CD8-positive, alpha-beta memory T cell (primary cell): ENCODE measurements at regions not wholly inside any gene's neighbourhood (a gene's known extent, or its start where the extent isn't known, plus 50 kb on each side); places are given as distances from the start of the nearest gene placed in this dataset.

ENCODE experiments used
- CTCF ChIA-PET: fragments of 350-600 bp; sonication (Branson Sonifier 250); formaldehyde crosslinking; loops from one replicate; lab custom pipeline; 2021; ENCODE audit warnings: antibody characterized with exemption; lab: Charles Lee
- POLR2A ChIA-PET: fragments of 350-600 bp; sonication (Branson Sonifier 250); formaldehyde crosslinking; loops from one replicate; lab custom pipeline; 2021; ENCODE audit warnings: antibody characterized with exemption; lab: Charles Lee
- DNase-seq, 5 donors: peaks; one replicate each; pipeline versions ENCODE4 v3.0.0 to v3.0.0-alpha.2; 2020 to 2022; ENCODE audit warnings: mixed read lengths in 1 of 5
- H3K27ac ChIP-seq: one replicate; pipeline ENCODE4 v1.7.0; 2013; ENCODE audit warnings: low read depth, mild to moderate bottlenecking, low read length, moderate library complexity
- H3K27me3 ChIP-seq: 2 replicates; pipeline ENCODE4 v1.7.0; 2013; ENCODE audit warnings: low read length, mild to moderate bottlenecking; ENCODE audit not compliant: insufficient read depth, poor library complexity, severe bottlenecking
- H3K36me3 ChIP-seq: 2 replicates; pipeline ENCODE4 v1.7.0; 2013; ENCODE audit warnings: mild to moderate bottlenecking, low read length, moderate library complexity; ENCODE audit not compliant: insufficient read depth
- H3K4me1 ChIP-seq: 2 replicates; pipeline ENCODE4 v1.7.0; 2013; ENCODE audit warnings: mild to moderate bottlenecking, low read length, moderate library complexity; ENCODE audit not compliant: insufficient read depth
- H3K4me3 ChIP-seq: 2 replicates; pipeline ENCODE4 v1.7.0; 2013; ENCODE audit warnings: mild to moderate bottlenecking, low read length
- H3K9me3 ChIP-seq: 2 replicates; pipeline ENCODE4 v1.7.0; 2013; ENCODE audit warnings: mild to moderate bottlenecking, low read length
- H3K27ac Mint-ChIP-seq, 8 donors: one replicate each; pipeline ENCODE4 v1.8.0; 2020 to 2021; ENCODE audit warnings: mixed read lengths in 8 of 8, mild to moderate bottlenecking in 6 of 8, inconsistent platforms in 3 of 8, moderate library complexity in 3 of 8
- H3K27me3 Mint-ChIP-seq, 2 donors: one replicate each; pipeline ENCODE4 v1.8.0; 2020 to 2021; ENCODE audit warnings: mixed read lengths in 2 of 2, mild to moderate bottlenecking in 1 of 2, moderate library complexity in 1 of 2
- H3K36me3 Mint-ChIP-seq, 3 donors: one replicate each; pipeline ENCODE4 v1.8.0; 2020 to 2021; ENCODE audit warnings: mixed read lengths in 3 of 3, inconsistent platforms in 1 of 3, mild to moderate bottlenecking in 1 of 3
- H3K4me1 Mint-ChIP-seq, 3 donors: one replicate each; pipeline ENCODE4 v1.8.0; 2020 to 2021; ENCODE audit warnings: mixed read lengths in 3 of 3, inconsistent platforms in 1 of 3, mild to moderate bottlenecking in 1 of 3
- H3K4me3 Mint-ChIP-seq, 7 donors: one replicate each; pipeline ENCODE4 v1.8.0; 2020 to 2021; ENCODE audit warnings: mixed read lengths in 7 of 7, mild to moderate bottlenecking in 6 of 7, moderate library complexity in 4 of 7, inconsistent platforms in 2 of 7
- H3K9me3 Mint-ChIP-seq, 5 donors: one replicate each; pipeline ENCODE4 v1.8.0; 2020 to 2022; ENCODE audit warnings: mixed read lengths in 5 of 5, mild to moderate bottlenecking in 3 of 5, moderate library complexity in 2 of 5, inconsistent platforms in 1 of 5

- H3K4me1 ChIP-seq: no peaks in the 10 kb centered on the region
- H3K9me3 ChIP-seq: no peaks in the 10 kb centered on the region
- H3K27ac ChIP-seq: no peak overlapping the region
- no peaks in the 10 kb centered on the region for H3K36me3 Mint-ChIP-seq
- peaks cover 14 to 24% (median 15%) of the 10 kb centered on the region in 3 donors for H3K4me1 Mint-ChIP-seq
- H3K9me3 Mint-ChIP-seq: no peaks in the 10 kb centered on the region
- CTCF ChIA-PET: no interaction called here
- H3K4me3 ChIP-seq: no peak overlapping the region
- H3K27me3 Mint-ChIP-seq: peaks cover 0 to 4% of the 10 kb centered on the region in 2 donors
- POLR2A ChIA-PET: no interaction called here
- H3K27ac Mint-ChIP-seq: peak overlapping the region in 1 of 8 donors; percentile 12
- H3K36me3 ChIP-seq: no peaks in the 10 kb centered on the region
- no peak for DNase-seq
- no peaks in the 10 kb centered on the region for H3K27me3 ChIP-seq
- no peak overlapping the region for H3K4me3 Mint-ChIP-seq
Observed at GRCh38 chr6:118735320-118735719, 83.9 kb upstream of the CEP85L start.

- Mint-ChIP-seq H3K27ac (peak overlapping the region; percentile 23 to 83 (median 46)), H3K4me1 (peaks cover 35 to 48% (median 35%) of the 10 kb centered on the region in 3 donors), H3K27me3 (no peaks in the 10 kb centered on the region), H3K9me3 (no peaks in the 10 kb centered on the region), H3K36me3 (no peaks in the 10 kb centered on the region), H3K4me3 (peak overlapping the region in 3 of 7 donors; percentile 26 to 61 (median 32))
- POLR2A ChIA-PET: interaction anchor here (0.6 to 0.7 kb wide), 2 partner anchors 16 to 50 kb away, joined by 3 to 5 read pairs; no protein-coding TSS in a partner anchor
- no peaks in the 10 kb centered on the region for H3K36me3 ChIP-seq
- no peaks in the 10 kb centered on the region for H3K9me3 ChIP-seq
- H3K4me3 ChIP-seq: no peak overlapping the region
- peaks cover 26% of the 10 kb centered on the region for H3K4me1 ChIP-seq
- no peaks in the 10 kb centered on the region for H3K27me3 ChIP-seq
- H3K27ac ChIP-seq: no peak overlapping the region
- peak; percentile 17 to 80 (median 36) for DNase-seq
- CTCF ChIA-PET: interaction anchor here (0.8 to 2.3 kb wide), 15 partner anchors 17 to 170 kb away, joined by 3 to 8 read pairs (median 4); partner anchors contain the start of gene CEP85L
Observed at GRCh38 chr6:118725944-118726343, 74.6 kb upstream of the CEP85L start.

- CTCF ChIA-PET: interaction anchor here (1.3 kb wide), 1 partner anchor 11 kb away, joined by 4 read pairs; no protein-coding TSS in a partner anchor
- DNase-seq: no peak
- H3K4me3 Mint-ChIP-seq: peak overlapping the region in 3 of 7 donors; percentile 2 to 62 (median 12)
- H3K4me3 ChIP-seq: peak overlapping the region; percentile 57
- no peaks in the 10 kb centered on the region for H3K36me3 Mint-ChIP-seq
- peak overlapping the region in 2 of 8 donors; percentile 25 to 40 for H3K27ac Mint-ChIP-seq
- H3K27me3 ChIP-seq: no peaks in the 10 kb centered on the region
- H3K9me3 Mint-ChIP-seq: no peaks in the 10 kb centered on the region
- H3K27me3 Mint-ChIP-seq: no peaks in the 10 kb centered on the region
- peaks cover 43% of the 10 kb centered on the region for H3K4me1 ChIP-seq
- no peak overlapping the region for H3K27ac ChIP-seq
- POLR2A ChIA-PET: no interaction called here
- peaks cover 49 to 65% (median 51%) of the 10 kb centered on the region in 3 donors for H3K4me1 Mint-ChIP-seq
- H3K9me3 ChIP-seq: no peaks in the 10 kb centered on the region
- H3K36me3 ChIP-seq: no peaks in the 10 kb centered on the region
Observed at GRCh38 chr6:118724211-118724610, 72.8 kb upstream of the CEP85L start.

GRCh38 chr6:118722829-118723813 lies 71.7 kb upstream of the CEP85L start:
- Histone ChIP-seq H3K36me3 (no peaks in the 10 kb centered on the region), H3K4me3 (no peak overlapping the region), H3K27ac (no peak overlapping the region), H3K9me3 (no peaks in the 10 kb centered on the region), H3K4me1 (peaks cover 53% of the 10 kb centered on the region), H3K27me3 (no peaks in the 10 kb centered on the region)
- H3K9me3 Mint-ChIP-seq: no peaks in the 10 kb centered on the region
- no peak overlapping the region for H3K4me3 Mint-ChIP-seq
- no peak for DNase-seq
- H3K36me3 Mint-ChIP-seq: no peaks in the 10 kb centered on the region
- H3K4me1 Mint-ChIP-seq: peaks cover 55 to 76% (median 62%) of the 10 kb centered on the region in 3 donors
- H3K27me3 Mint-ChIP-seq: no peaks in the 10 kb centered on the region
- no peak overlapping the region for H3K27ac Mint-ChIP-seq
- POLR2A ChIA-PET: no interaction called here
- CTCF ChIA-PET: no interaction called here

- H3K4me1 ChIP-seq: peaks cover 46% of the 10 kb centered on the region
- ChIA-PET CTCF (no interaction called here), POLR2A (interaction anchor here (1.8 kb wide), 1 partner anchor 10 kb away, joined by 7 read pairs; no protein-coding TSS in a partner anchor)
- no peaks in the 10 kb centered on the region for H3K27me3 Mint-ChIP-seq
- H3K9me3 Mint-ChIP-seq: no peaks in the 10 kb centered on the region
- H3K4me1 Mint-ChIP-seq: peaks cover 41 to 60% (median 53%) of the 10 kb centered on the region in 3 donors
- H3K27ac Mint-ChIP-seq: peak overlapping the region; percentile 15 to 93 (median 74)
- no peak overlapping the region for H3K4me3 Mint-ChIP-seq
- peaks cover 0 to 3% (median 0%) of the 10 kb centered on the region in 3 donors for H3K36me3 Mint-ChIP-seq
- H3K9me3 ChIP-seq: no peaks in the 10 kb centered on the region
- H3K27me3 ChIP-seq: no peaks in the 10 kb centered on the region
- H3K27ac ChIP-seq: no peak overlapping the region
- DNase-seq: no peak
- H3K4me3 ChIP-seq: no peak overlapping the region
- H3K36me3 ChIP-seq: no peaks in the 10 kb centered on the region
Observed at GRCh38 chr6:118720125-118720473, 68.7 kb upstream of the CEP85L start.

GRCh38 chr6:118719351-118720124 lies 68.1 kb upstream of the CEP85L start:
- Histone ChIP-seq H3K27ac (no peak overlapping the region), H3K9me3 (no peaks in the 10 kb centered on the region), H3K4me3 (peak overlapping the region; percentile 31), H3K27me3 (no peaks in the 10 kb centered on the region), H3K4me1 (peaks cover 42% of the 10 kb centered on the region), H3K36me3 (no peaks in the 10 kb centered on the region)
- no peaks in the 10 kb centered on the region for H3K9me3 Mint-ChIP-seq
- H3K4me1 Mint-ChIP-seq: peaks cover 41 to 60% (median 53%) of the 10 kb centered on the region in 3 donors
- H3K4me3 Mint-ChIP-seq: peak overlapping the region; percentile 1 to 53 (median 6)
- POLR2A ChIA-PET: interaction anchor here (1.8 kb wide), 1 partner anchor 10 kb away, joined by 7 read pairs; no protein-coding TSS in a partner anchor
- no peaks in the 10 kb centered on the region for H3K27me3 Mint-ChIP-seq
- peak in 3 of 5 donors; percentile 33 to 75 (median 47) for DNase-seq
- peaks cover 0 to 3% (median 0%) of the 10 kb centered on the region in 3 donors for H3K36me3 Mint-ChIP-seq
- CTCF ChIA-PET: interaction anchor here (1.3 kb wide), 1 partner anchor 56 kb away, joined by 3 read pairs; no protein-coding TSS in a partner anchor
- H3K27ac Mint-ChIP-seq: peak overlapping the region; percentile 11 to 91 (median 75)

- Histone ChIP-seq H3K27ac (no peak overlapping the region), H3K4me1 (peaks cover 38% of the 10 kb centered on the region), H3K36me3 (no peaks in the 10 kb centered on the region), H3K9me3 (no peaks in the 10 kb centered on the region), H3K4me3 (peak overlapping the region; percentile 31), H3K27me3 (no peaks in the 10 kb centered on the region)
- ChIA-PET CTCF (interaction anchor here (1.3 kb wide), 1 partner anchor 57 kb away, joined by 3 read pairs; no protein-coding TSS in a partner anchor), POLR2A (interaction anchor here (1.8 kb wide), 1 partner anchor 9 kb away, joined by 7 read pairs; no protein-coding TSS in a partner anchor)
- Mint-ChIP-seq H3K36me3 (peaks cover 0 to 3% (median 0%) of the 10 kb centered on the region in 3 donors), H3K27me3 (no peaks in the 10 kb centered on the region), H3K27ac (peak overlapping the region in 5 of 8 donors; percentile 15 to 80 (median 43)), H3K4me3 (peak overlapping the region in 2 of 7 donors; percentile 49 to 53), H3K4me1 (peaks cover 36 to 54% (median 47%) of the 10 kb centered on the region in 3 donors), H3K9me3 (no peaks in the 10 kb centered on the region)
- no peak for DNase-seq
Observed at GRCh38 chr6:118718903-118719302, 67.5 kb upstream of the CEP85L start.
